Stimulated activated naive B cell treated with anti-CD40 and anti-IgM and Interleukin-4, amounts not matched to agents 10 μg/mL and 1 μg/mL and 100 μg/mL, for 72 hours (primary cell): ENCODE measurements at regions not wholly inside any gene's neighbourhood (a gene's known extent, or its start where the extent isn't known, plus 50 kb on each side); places are given as distances from the start of the nearest gene placed in this dataset.

Experiments
- ATAC-seq, 2 donors: fragments of 150-1000 bp; cut with Tn5 transposase; replicated peaks; 2 replicates each; pipeline ENCODE4 v1.10.0; 2021; ENCODE audit warnings: moderate library complexity in 1 of 2
- DNase-seq: peaks from one replicate; pipeline ENCODE4 v3.0.0; 2021
- H3K27ac Mint-ChIP-seq: one replicate; pipeline ENCODE4 v1.8.0; 2022; ENCODE audit warnings: mild to moderate bottlenecking, mixed read lengths
- H3K27me3 Mint-ChIP-seq, 2 donors: one replicate each; pipeline ENCODE4 v1.8.0; 2022; ENCODE audit warnings: mixed read lengths in 2 of 2
- H3K36me3 Mint-ChIP-seq, 2 donors: one replicate each; pipeline ENCODE4 v1.8.0; 2022; ENCODE audit warnings: mixed read lengths in 2 of 2, mild to moderate bottlenecking in 1 of 2
- H3K4me1 Mint-ChIP-seq, 2 donors: one replicate each; pipeline ENCODE4 v1.8.0; 2022; ENCODE audit warnings: mixed read lengths in 2 of 2, mild to moderate bottlenecking in 1 of 2
- H3K4me3 Mint-ChIP-seq, 2 donors: one replicate each; pipeline ENCODE4 v1.8.0; 2022; ENCODE audit warnings: mild to moderate bottlenecking in 2 of 2, mixed read lengths in 2 of 2, moderate library complexity in 1 of 2
- H3K9me3 Mint-ChIP-seq, 2 donors: one replicate each; pipeline ENCODE4 v1.8.0; 2022; ENCODE audit warnings: mixed read lengths in 2 of 2, mild to moderate bottlenecking in 1 of 2

GRCh38 chr4:182175788-182176519 is 67.2 kb upstream of the TENM3 start:
- no peaks in the 10 kb centered on the region for H3K36me3 Mint-ChIP-seq
- DNase-seq (no peak), ATAC-seq (no peak)
- no peaks in the 10 kb centered on the region for H3K9me3 Mint-ChIP-seq
- no peaks in the 10 kb centered on the region for H3K4me1 Mint-ChIP-seq
- no peak overlapping the region for H3K27ac Mint-ChIP-seq
- no peak overlapping the region for H3K4me3 Mint-ChIP-seq
- no peaks in the 10 kb centered on the region for H3K27me3 Mint-ChIP-seq

GRCh38 chr4:182177166-182177565 is 66.0 kb upstream of the TENM3 start:
- H3K27me3 Mint-ChIP-seq, result no peaks in the 10 kb centered on the region
- DNase-seq, result no peak
- H3K9me3 Mint-ChIP-seq, result no peaks in the 10 kb centered on the region
- H3K4me3 Mint-ChIP-seq, result no peak overlapping the region
- ATAC-seq, result no peak
- no peaks in the 10 kb centered on the region for H3K4me1 Mint-ChIP-seq
- no peaks in the 10 kb centered on the region for H3K36me3 Mint-ChIP-seq
- H3K27ac Mint-ChIP-seq, result no peak overlapping the region

DNA sequence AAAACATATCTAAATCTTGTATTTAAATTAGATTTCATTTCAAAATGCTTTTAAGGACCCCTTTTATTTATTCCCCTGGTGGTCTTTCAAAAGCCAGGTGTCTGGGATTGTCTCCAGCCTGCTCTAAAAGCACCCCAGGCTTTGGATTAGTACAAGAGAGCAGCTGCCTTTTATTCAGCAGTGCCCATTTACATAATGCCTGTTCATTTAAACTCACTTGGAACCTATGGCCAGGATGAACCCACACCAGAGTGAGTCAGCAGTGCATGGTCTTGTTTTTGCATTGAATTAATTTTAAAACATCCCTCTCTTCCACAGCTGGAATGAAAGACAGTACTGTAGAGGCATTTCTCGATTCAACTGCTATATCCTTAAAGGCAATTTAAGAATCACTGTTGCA is 64.1 kb upstream of the TENM3 start:
- H3K27ac Mint-ChIP-seq, result no peak overlapping the region
- DNase-seq (no peak), ATAC-seq (no peak)
- H3K9me3 Mint-ChIP-seq, result no peaks in the 10 kb centered on the region
- no peaks in the 10 kb centered on the region for H3K27me3 Mint-ChIP-seq
- no peaks in the 10 kb centered on the region for H3K4me1 Mint-ChIP-seq
- H3K36me3 Mint-ChIP-seq, result no peaks in the 10 kb centered on the region
- H3K4me3 Mint-ChIP-seq, result no peak overlapping the region

DNA sequence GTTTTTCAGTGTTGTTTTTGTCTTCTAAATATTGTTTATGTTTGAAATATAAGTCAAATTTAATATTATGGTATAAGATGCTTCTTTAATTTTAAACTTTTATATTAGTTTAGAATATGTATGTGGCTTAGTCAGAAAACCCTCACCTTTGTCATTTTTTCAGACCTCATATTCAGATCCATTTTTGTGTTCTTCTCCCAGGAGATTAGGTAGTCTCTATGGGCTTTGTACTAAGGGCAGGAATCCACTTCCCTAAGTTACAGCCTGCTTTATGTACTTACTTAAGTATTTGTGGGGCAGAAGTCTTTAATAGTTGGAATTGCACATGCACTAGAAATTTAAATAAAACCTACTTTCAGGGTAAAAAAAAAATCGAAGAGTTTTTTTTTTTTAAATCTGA is 63.5 kb upstream of the TENM3 start:
- no peak for DNase-seq
- no peak for ATAC-seq
- H3K36me3 Mint-ChIP-seq, result no peaks in the 10 kb centered on the region
- no peaks in the 10 kb centered on the region for H3K4me1 Mint-ChIP-seq
- no peak overlapping the region for H3K4me3 Mint-ChIP-seq
- H3K9me3 Mint-ChIP-seq, result no peaks in the 10 kb centered on the region
- no peak overlapping the region for H3K27ac Mint-ChIP-seq
- H3K27me3 Mint-ChIP-seq, result no peaks in the 10 kb centered on the region

DNA sequence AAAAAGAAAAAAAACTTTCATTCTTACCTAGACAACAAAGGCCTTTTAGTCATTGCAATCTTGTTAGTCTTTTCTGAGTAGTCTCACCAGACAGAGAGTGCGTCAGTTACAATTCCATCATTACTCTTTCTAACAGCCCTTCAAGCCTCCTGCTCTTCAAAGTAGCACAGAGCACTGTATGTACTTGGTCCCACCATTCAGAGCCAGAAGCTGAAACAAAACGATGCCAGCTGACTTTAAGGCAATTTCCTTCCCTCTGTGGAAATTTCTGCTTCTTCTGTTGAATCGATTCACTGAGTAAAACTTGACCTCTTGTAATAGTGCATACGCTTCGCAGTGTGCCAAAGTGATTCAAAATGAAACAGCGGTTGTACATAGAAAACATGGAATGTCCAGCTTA is 57.7 kb upstream of the TENM3 start:
- Mint-ChIP-seq H3K36me3 (no peaks in the 10 kb centered on the region), H3K9me3 (peaks cover 0 to 3% of the 10 kb centered on the region in 2 donors), H3K27me3 (no peaks in the 10 kb centered on the region), H3K4me3 (no peak overlapping the region), H3K4me1 (no peaks in the 10 kb centered on the region), H3K27ac (no peak overlapping the region)
- DNase-seq (no peak), ATAC-seq (no peak)

GRCh38 chr4:182187674-182188073 is 55.5 kb upstream of the TENM3 start:
- H3K4me3 Mint-ChIP-seq, result no peak overlapping the region
- H3K36me3 Mint-ChIP-seq, result no peaks in the 10 kb centered on the region
- ATAC-seq (no peak), DNase-seq (no peak)
- no peaks in the 10 kb centered on the region for H3K4me1 Mint-ChIP-seq
- no peaks in the 10 kb centered on the region for H3K27me3 Mint-ChIP-seq
- no peak overlapping the region for H3K27ac Mint-ChIP-seq
- peaks cover 0 to 3% of the 10 kb centered on the region in 2 donors for H3K9me3 Mint-ChIP-seq

DNA sequence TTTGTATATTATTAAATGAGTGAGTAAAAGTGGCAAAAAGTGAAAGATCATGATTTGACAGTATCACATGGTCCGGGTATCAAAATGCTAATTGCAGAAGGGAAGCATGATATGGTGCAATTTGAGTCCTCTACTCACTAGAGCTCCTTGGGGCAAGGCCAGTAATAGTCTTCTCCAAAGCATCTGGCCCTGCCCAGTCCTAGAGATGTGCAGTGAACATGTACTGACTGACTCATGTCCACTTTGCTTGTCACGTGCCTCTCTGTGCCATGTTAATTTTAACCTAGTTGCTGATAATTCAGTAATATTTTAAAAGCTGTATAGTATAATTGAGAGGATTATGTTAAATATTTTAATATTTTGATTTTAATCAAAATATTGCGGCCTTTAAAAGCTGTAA is 54.6 kb upstream of the TENM3 start:
- DNase-seq (no peak), ATAC-seq (no peak)
- no peaks in the 10 kb centered on the region for H3K27me3 Mint-ChIP-seq
- no peaks in the 10 kb centered on the region for H3K36me3 Mint-ChIP-seq
- H3K9me3 Mint-ChIP-seq, result peaks cover 0 to 3% of the 10 kb centered on the region in 2 donors
- H3K4me3 Mint-ChIP-seq, result no peak overlapping the region
- no peak overlapping the region for H3K27ac Mint-ChIP-seq
- H3K4me1 Mint-ChIP-seq, result no peaks in the 10 kb centered on the region

- H3K9me3 Mint-ChIP-seq, result peaks cover 0 to 3% of the 10 kb centered on the region in 2 donors
- no peak overlapping the region for H3K27ac Mint-ChIP-seq
- H3K4me1 Mint-ChIP-seq, result no peaks in the 10 kb centered on the region
- no peak overlapping the region for H3K4me3 Mint-ChIP-seq
- ATAC-seq (no peak), DNase-seq (no peak)
- no peaks in the 10 kb centered on the region for H3K36me3 Mint-ChIP-seq
- H3K27me3 Mint-ChIP-seq, result no peaks in the 10 kb centered on the region
These were observed 53.9 kb upstream of the TENM3 start for GRCh38 chr4:182189103-182189878.

DNA sequence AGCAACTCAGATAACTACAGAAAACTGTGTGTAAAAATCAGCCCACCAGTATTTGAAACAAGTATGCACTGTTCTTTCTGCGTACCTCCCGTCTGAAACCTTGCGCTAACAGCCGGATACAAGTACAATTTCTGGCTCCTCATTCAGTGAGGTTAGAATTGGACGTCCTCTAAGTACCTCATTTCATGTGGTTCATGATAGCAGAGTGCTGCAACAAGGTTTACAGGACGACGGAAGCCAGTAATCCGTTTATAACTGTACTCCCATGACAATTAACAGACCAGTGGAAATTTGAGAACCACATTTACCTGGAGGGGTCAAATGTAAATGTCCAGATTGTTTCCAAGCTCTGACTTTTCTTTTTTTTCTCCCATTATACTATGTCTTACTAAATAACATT is 52.9 kb upstream of the TENM3 start:
- no peaks in the 10 kb centered on the region for H3K36me3 Mint-ChIP-seq

GRCh38 chr4:182192511-182193181 is 50.6 kb upstream of the TENM3 start:
- H3K4me3 Mint-ChIP-seq, result no peak overlapping the region
- H3K4me1 Mint-ChIP-seq, result no peaks in the 10 kb centered on the region
- no peaks in the 10 kb centered on the region for H3K36me3 Mint-ChIP-seq
- H3K27me3 Mint-ChIP-seq, result no peaks in the 10 kb centered on the region
- no peak for DNase-seq
- H3K9me3 Mint-ChIP-seq, result peaks cover 0 to 3% of the 10 kb centered on the region in 2 donors
- no peak overlapping the region for H3K27ac Mint-ChIP-seq
- no peak for ATAC-seq

More for the DNA sequence above, 52.9 kb upstream of the TENM3 start:
- Mint-ChIP-seq H3K4me3 (no peak overlapping the region), H3K27me3 (no peaks in the 10 kb centered on the region), H3K4me1 (no peaks in the 10 kb centered on the region), H3K27ac (no peak overlapping the region), H3K9me3 (peaks cover 0 to 3% of the 10 kb centered on the region in 2 donors)
- ATAC-seq, result no peak
- DNase-seq, result no peak

GRCh38 chr4:182193311-182193710 is 49.9 kb upstream of the TENM3 start:
- peaks cover 0 to 3% of the 10 kb centered on the region in 2 donors for H3K9me3 Mint-ChIP-seq
- H3K27ac Mint-ChIP-seq, result no peak overlapping the region
- H3K36me3 Mint-ChIP-seq, result no peaks in the 10 kb centered on the region
- H3K27me3 Mint-ChIP-seq, result no peaks in the 10 kb centered on the region
- H3K4me3 Mint-ChIP-seq, result no peak overlapping the region
- ATAC-seq (no peak), DNase-seq (no peak)
- H3K4me1 Mint-ChIP-seq, result no peaks in the 10 kb centered on the region
